Peyer's patch (tissue), 4 donors: ENCODE measurements at regions not wholly inside any gene's neighbourhood (a gene's known extent, or its start where the extent isn't known, plus 50 kb on each side); places are given as distances from the start of the nearest gene placed in this dataset.

Experiments used
- DNase-seq, 3 donors: peaks; one replicate each; pipeline ENCODE4 v3.0.0-alpha.2; 2017 to 2019
- H3K27ac ChIP-seq, 4 donors: fragments of 200-600 bp; sonication (generic); one replicate each; pipeline ENCODE4 v1.5.1; 2016 to 2019
- H3K27me3 ChIP-seq, 2 donors: fragments of 200-600 bp; sonication (generic); one replicate each; pipeline ENCODE4 v1.5.1; 2019
- H3K36me3 ChIP-seq, 3 donors: fragments of 200-600 bp; sonication (generic); one replicate each; pipeline ENCODE4 v1.5.1; 2016 to 2019
- H3K4me1 ChIP-seq, 4 donors: fragments of 200-600 bp; sonication (generic); one replicate each; pipeline ENCODE4 v1.5.1; 2016 to 2019
- H3K4me3 ChIP-seq, 4 donors: fragments of 200-600 bp; sonication (generic); 1 replicate in 3 of 4; 2 replicates in 1 of 4; pipeline ENCODE4 v1.5.1; 2016 to 2019; ENCODE audit warnings: mild to moderate bottlenecking in 1 of 4
- H3K9me3 ChIP-seq, 4 donors: fragments of 200-600 bp; sonication (generic); one replicate each; pipeline ENCODE4 v1.5.1; 2016 to 2019; ENCODE audit warnings: mild to moderate bottlenecking in 1 of 4
- POLR2A ChIP-seq, 2 donors: fragments of 450-650 bp; IDR thresholded peaks; one replicate each; pipeline ENCODE4 v1.5.1; 2017; ENCODE audit warnings: antibody characterized with exemption in 2 of 2, mild to moderate bottlenecking in 2 of 2, moderate library complexity in 2 of 2
- TF ChIP-seq, protein P1 (sequence below), 6 experiments: fragments of 450-650 bp in 4 of 6; fragments of 200-600 bp in 2 of 6; sonication (generic) in 1 of 6; IDR thresholded peaks; one replicate each; pipeline ENCODE4 v1.5.1; 2017 to 2019; ENCODE audit warnings: antibody characterized with exemption in 6 of 6, mild to moderate bottlenecking in 3 of 6, moderate library complexity in 1 of 6

DNA sequence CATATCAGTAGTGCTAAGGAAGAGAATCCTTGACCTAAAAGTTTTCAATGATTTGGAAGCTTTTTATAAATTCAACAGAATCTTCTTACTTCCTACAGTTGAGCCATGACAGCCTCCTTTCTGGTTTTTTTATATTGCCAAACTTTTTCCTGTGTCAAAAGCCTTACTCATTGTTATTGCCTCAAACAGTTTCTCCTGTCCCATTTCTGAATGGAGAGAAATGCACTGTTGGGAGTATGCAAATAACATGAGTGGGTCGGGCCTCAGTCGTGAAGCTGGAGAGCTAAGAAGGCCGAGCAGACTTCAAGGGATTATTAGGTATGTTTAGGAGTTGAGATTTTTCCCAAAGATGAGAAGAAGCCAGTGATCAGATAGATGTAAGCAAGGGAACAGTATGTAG is 766.4 kb upstream of the KLHL1 start:
- DNase-seq: no peak
- H3K9me3 ChIP-seq: no peaks in the 10 kb centered on the region
- H3K27ac ChIP-seq: no peak overlapping the region
- no peaks in the 10 kb centered on the region for H3K36me3 ChIP-seq
- TF ChIP-seq, protein P1, sequence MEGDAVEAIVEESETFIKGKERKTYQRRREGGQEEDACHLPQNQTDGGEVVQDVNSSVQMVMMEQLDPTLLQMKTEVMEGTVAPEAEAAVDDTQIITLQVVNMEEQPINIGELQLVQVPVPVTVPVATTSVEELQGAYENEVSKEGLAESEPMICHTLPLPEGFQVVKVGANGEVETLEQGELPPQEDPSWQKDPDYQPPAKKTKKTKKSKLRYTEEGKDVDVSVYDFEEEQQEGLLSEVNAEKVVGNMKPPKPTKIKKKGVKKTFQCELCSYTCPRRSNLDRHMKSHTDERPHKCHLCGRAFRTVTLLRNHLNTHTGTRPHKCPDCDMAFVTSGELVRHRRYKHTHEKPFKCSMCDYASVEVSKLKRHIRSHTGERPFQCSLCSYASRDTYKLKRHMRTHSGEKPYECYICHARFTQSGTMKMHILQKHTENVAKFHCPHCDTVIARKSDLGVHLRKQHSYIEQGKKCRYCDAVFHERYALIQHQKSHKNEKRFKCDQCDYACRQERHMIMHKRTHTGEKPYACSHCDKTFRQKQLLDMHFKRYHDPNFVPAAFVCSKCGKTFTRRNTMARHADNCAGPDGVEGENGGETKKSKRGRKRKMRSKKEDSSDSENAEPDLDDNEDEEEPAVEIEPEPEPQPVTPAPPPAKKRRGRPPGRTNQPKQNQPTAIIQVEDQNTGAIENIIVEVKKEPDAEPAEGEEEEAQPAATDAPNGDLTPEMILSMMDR (IDR thresholded peaks at IDR 0.05): no peak
- no peak for TF ChIP-seq POLR2A (IDR thresholded peaks at IDR 0.05)
- H3K27me3 ChIP-seq: no peaks in the 10 kb centered on the region
- H3K4me1 ChIP-seq: no peaks in the 10 kb centered on the region
- no peak overlapping the region for H3K4me3 ChIP-seq

DNA sequence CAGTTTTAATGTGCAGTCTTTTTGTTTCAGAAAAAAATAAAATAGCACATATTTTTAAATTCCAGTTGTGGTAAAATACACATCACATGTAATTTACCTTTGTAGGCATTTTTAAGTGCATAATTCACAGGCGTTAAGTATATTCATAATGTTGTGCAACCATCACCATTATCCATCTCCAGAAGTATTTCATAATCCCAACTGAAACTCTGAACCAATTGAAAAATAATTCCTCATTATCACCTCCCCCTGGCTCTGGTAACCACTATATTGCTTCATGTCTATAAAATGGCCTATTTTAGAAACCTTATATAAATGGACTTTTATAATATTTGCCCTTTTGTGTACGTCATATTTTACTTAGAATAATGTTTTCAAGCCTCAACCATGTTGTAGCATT is 756.5 kb upstream of the KLHL1 start:
- Histone ChIP-seq H3K27ac (no peak overlapping the region), H3K4me1 (no peaks in the 10 kb centered on the region), H3K4me3 (no peak overlapping the region), H3K27me3 (no peaks in the 10 kb centered on the region), H3K36me3 (no peaks in the 10 kb centered on the region), H3K9me3 (no peaks in the 10 kb centered on the region)
- no peak for DNase-seq
- no peak for TF ChIP-seq POLR2A (IDR thresholded peaks at IDR 0.05)
- TF ChIP-seq, protein P1 (IDR thresholded peaks at IDR 0.05): no peak

DNA sequence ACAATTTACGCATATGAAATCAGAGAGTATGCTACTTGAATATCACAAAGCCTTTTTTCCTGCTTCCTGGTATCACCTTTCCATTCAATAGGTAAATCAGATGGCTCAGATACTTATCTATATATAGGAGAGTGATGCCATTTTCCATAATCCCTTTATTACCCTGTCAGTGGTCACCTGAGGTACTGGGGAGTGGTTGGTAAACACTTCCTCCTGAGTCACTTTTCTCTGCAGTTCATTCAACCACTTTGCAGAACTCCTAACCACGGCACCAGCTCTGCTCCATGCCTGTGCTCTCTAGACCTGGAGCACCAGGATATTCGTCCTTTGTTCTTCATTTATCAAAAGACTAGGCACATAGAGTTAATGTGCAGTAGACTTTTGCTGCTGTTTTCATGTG is 748.5 kb upstream of the KLHL1 start:
- H3K36me3 ChIP-seq: no peaks in the 10 kb centered on the region
- no peaks in the 10 kb centered on the region for H3K27me3 ChIP-seq
- no peaks in the 10 kb centered on the region for H3K9me3 ChIP-seq
- TF ChIP-seq POLR2A (IDR thresholded peaks at IDR 0.05): no peak
- TF ChIP-seq, protein P1 (IDR thresholded peaks at IDR 0.05): no peak
- no peak overlapping the region for H3K27ac ChIP-seq
- no peaks in the 10 kb centered on the region for H3K4me1 ChIP-seq
- no peak for DNase-seq
- H3K4me3 ChIP-seq: no peak overlapping the region

DNA sequence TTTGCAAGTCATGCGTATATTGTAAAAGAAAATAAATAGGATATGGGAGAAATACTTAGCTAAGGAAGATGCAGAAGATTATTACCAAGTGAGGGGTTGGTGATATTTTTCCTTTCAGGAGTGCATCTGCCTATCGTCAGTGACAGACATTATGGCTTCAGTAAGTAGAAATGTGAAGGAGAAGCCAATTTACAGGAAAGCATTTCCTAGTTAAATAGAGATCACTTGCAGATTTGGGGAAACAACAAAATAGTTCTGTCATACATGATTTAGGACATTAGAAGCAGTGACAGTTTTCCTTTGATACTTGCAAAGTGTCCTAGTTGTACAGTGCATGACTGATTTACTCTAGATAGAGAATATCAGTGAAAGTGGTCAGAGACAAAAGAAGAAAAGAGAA is 747.8 kb upstream of the KLHL1 start:
- Histone ChIP-seq H3K27ac (no peak overlapping the region), H3K4me1 (no peaks in the 10 kb centered on the region), H3K4me3 (no peak overlapping the region), H3K9me3 (no peaks in the 10 kb centered on the region), H3K27me3 (no peaks in the 10 kb centered on the region), H3K36me3 (no peaks in the 10 kb centered on the region)
- no peak for TF ChIP-seq POLR2A (IDR thresholded peaks at IDR 0.05)
- DNase-seq: no peak

DNA sequence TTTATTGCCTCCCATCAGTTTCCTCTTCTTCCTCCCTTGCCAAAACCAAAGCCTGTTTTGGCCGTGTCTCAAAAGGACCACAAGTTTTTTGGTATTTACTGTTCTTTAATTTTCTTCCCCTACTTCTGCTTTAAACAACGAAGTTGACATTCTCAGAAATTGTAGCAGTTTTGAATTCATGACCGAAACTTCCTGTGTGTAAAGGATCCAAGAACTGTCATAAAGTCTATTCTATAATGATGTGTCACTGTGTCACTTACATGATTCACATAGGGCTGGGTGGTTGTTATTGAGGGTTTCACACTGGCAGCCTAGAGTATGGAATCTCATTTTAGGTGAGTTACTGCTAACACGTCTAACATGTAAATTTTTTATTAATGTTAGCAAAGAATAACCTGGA is 741.0 kb upstream of the KLHL1 start:
- TF ChIP-seq, protein P1 (IDR thresholded peaks at IDR 0.05): no peak
- Histone ChIP-seq H3K27me3 (no peaks in the 10 kb centered on the region), H3K36me3 (no peaks in the 10 kb centered on the region), H3K27ac (no peak overlapping the region), H3K4me3 (no peak overlapping the region), H3K9me3 (no peaks in the 10 kb centered on the region), H3K4me1 (no peaks in the 10 kb centered on the region)
- DNase-seq: no peak

DNA sequence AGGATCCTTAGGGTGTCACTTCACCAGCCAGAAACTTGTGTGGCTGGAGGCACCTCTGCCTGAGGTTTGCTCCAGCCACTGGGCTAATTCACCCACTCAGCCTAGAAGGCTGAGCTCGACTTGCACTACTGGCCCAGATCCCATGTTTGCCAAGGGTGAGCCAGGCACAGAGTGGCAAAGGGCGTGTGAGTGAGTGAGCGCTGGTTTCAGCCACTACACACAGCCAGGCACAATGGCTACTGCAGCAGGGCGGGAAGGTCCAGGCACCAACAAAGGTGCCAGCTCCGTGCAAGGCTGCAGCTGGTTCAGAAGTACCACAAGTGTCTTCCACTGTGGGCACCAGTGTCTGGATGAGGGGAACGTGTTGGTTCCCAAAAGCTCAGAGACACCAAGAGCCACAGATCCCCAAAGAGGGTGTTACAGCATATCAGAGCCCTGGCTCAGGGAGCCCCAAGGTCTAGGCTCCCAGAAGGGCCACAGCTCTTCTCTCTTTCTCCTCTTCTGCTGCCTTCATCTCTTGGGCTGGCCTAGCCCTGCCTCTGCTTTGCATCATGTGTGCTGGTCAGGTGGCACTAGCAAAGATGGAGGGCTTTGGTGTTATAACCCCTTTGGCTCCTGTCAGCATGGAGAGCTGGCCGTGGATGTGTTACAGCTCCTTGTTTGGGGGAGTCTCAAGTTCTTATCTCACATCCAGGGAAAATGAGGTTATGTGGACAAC is 736.3 kb upstream of the KLHL1 start:
- Histone ChIP-seq H3K9me3 (no peaks in the 10 kb centered on the region), H3K4me3 (no peak overlapping the region), H3K4me1 (no peaks in the 10 kb centered on the region), H3K27ac (no peak overlapping the region), H3K36me3 (no peaks in the 10 kb centered on the region), H3K27me3 (no peaks in the 10 kb centered on the region)
- TF ChIP-seq, protein P1 (IDR thresholded peaks at IDR 0.05): no peak
- no peak for TF ChIP-seq POLR2A (IDR thresholded peaks at IDR 0.05)
- peak in 2 of 3 donors; percentile 53 to 66 for DNase-seq
